ENCODE measurements at regions not wholly inside any gene's neighbourhood (a gene's known extent, or its start where the extent isn't known, plus 50 kb on each side); places are given as distances from the start of the nearest gene placed in this dataset.

DNA sequence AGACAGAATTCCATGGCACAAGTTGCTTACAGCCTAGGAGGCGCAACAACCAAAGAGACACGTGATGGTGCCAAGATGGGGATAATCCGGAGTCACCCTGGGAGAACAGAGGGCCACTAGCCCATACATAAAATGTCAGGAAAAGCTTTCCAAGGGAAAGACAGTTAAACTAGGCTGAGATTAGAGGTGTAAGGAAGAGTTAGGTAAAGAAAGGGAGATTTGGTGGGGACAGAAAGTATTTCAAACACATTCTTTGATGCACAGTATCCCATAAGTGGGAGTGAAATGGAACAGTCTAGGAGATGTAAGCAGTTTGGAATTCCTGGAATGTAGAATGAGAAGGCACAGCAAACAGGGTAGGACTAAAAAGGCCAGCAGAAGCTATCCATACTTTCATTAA is 860.9 kb upstream of the LCORL start:
- no peaks in the 10 kb centered on the region for H3K9me3 ChIP-seq (ENCODE audit: insufficient read depth, low read depth, low read length)
- no peaks in the 10 kb centered on the region for H3K27me3 ChIP-seq (ENCODE audit: insufficient read depth, low read length, poor library complexity, severe bottlenecking)
- H3K4me3 ChIP-seq (ENCODE audit: low read length, poor library complexity, severe bottlenecking) = no peak overlapping the region
- H3K79me2 ChIP-seq (ENCODE audit: insufficient read depth, low read length) = no peaks in the 10 kb centered on the region
- no peaks in the 10 kb centered on the region for H3K9me2 ChIP-seq (replicated peaks; ENCODE audit: low read depth, low read length)
- H3K36me3 ChIP-seq (ENCODE audit: insufficient read depth, low read length) = no peaks in the 10 kb centered on the region
- no peaks in the 10 kb centered on the region for H4K20me1 ChIP-seq (ENCODE audit: insufficient read depth, low read length, poor library complexity, severe bottlenecking)
- TF ChIP-seq, protein P1, sequence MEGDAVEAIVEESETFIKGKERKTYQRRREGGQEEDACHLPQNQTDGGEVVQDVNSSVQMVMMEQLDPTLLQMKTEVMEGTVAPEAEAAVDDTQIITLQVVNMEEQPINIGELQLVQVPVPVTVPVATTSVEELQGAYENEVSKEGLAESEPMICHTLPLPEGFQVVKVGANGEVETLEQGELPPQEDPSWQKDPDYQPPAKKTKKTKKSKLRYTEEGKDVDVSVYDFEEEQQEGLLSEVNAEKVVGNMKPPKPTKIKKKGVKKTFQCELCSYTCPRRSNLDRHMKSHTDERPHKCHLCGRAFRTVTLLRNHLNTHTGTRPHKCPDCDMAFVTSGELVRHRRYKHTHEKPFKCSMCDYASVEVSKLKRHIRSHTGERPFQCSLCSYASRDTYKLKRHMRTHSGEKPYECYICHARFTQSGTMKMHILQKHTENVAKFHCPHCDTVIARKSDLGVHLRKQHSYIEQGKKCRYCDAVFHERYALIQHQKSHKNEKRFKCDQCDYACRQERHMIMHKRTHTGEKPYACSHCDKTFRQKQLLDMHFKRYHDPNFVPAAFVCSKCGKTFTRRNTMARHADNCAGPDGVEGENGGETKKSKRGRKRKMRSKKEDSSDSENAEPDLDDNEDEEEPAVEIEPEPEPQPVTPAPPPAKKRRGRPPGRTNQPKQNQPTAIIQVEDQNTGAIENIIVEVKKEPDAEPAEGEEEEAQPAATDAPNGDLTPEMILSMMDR (conservative IDR thresholded peaks at IDR 0.05; ENCODE audit: low read length) = no peak
- TF ChIP-seq EZH2phosphoT487 (IDR thresholded peaks at IDR 0.05; ENCODE audit: borderline replicate concordance) = no peak
- no peaks in the 10 kb centered on the region for H3K4me1 ChIP-seq (ENCODE audit: insufficient read depth, low read length, poor library complexity, severe bottlenecking)
- no peaks in the 10 kb centered on the region for H3F3A ChIP-seq (ENCODE audit: low read depth)
- H3K9ac ChIP-seq (ENCODE audit: low read depth, low read length, poor library complexity, severe bottlenecking) = no peak overlapping the region
- H2AFZ ChIP-seq (ENCODE audit: low read length) = no peak overlapping the region
- no peak overlapping the region for H3K4me2 ChIP-seq (ENCODE audit: low read depth, low read length, poor library complexity, severe bottlenecking)

DNA sequence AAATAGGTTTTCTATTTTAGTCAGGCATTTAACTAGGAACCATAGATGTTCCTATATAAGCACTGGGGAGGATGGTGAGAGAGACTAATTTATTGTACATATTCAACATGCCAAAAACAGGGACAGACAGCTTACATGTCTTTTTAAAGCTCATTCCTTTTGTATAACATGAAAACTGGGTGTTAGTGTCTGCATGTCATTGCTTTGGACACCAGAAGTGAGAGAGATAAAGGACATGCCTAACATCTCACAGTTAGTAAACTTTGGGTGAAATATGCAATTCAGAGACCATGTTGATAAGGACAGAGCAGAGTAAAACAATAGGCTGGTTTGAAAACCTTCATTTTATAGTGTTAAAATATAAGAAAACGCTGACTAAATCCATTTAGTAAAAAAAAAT is 860.0 kb upstream of the LCORL start:
- no peak overlapping the region for H3K9ac ChIP-seq (ENCODE audit: low read depth, low read length, poor library complexity, severe bottlenecking)
- TF ChIP-seq EZH2phosphoT487 (IDR thresholded peaks at IDR 0.05; ENCODE audit: borderline replicate concordance) = no peak
- TF ChIP-seq, protein P1 (conservative IDR thresholded peaks at IDR 0.05; ENCODE audit: low read length) = no peak
- H3K4me3 ChIP-seq (ENCODE audit: low read length, poor library complexity, severe bottlenecking) = no peak overlapping the region
- no peaks in the 10 kb centered on the region for H3K36me3 ChIP-seq (ENCODE audit: insufficient read depth, low read length)
- H3K4me1 ChIP-seq (ENCODE audit: insufficient read depth, low read length, poor library complexity, severe bottlenecking) = no peaks in the 10 kb centered on the region
- no peak overlapping the region for H3K4me2 ChIP-seq (ENCODE audit: low read depth, low read length, poor library complexity, severe bottlenecking)
- no peaks in the 10 kb centered on the region for H3K79me2 ChIP-seq (ENCODE audit: insufficient read depth, low read length)
- H3K27me3 ChIP-seq (ENCODE audit: insufficient read depth, low read length, poor library complexity, severe bottlenecking) = no peaks in the 10 kb centered on the region
- H3K9me3 ChIP-seq (ENCODE audit: insufficient read depth, low read depth, low read length) = no peaks in the 10 kb centered on the region; the same call in 1 of the 2 replicates
- H3F3A ChIP-seq (ENCODE audit: low read depth) = no peaks in the 10 kb centered on the region
- H3K9me2 ChIP-seq (replicated peaks; ENCODE audit: low read depth, low read length) = no peaks in the 10 kb centered on the region
- H4K20me1 ChIP-seq (ENCODE audit: insufficient read depth, low read length, poor library complexity, severe bottlenecking) = no peaks in the 10 kb centered on the region
- H2AFZ ChIP-seq (ENCODE audit: low read length) = no peak overlapping the region

DNA sequence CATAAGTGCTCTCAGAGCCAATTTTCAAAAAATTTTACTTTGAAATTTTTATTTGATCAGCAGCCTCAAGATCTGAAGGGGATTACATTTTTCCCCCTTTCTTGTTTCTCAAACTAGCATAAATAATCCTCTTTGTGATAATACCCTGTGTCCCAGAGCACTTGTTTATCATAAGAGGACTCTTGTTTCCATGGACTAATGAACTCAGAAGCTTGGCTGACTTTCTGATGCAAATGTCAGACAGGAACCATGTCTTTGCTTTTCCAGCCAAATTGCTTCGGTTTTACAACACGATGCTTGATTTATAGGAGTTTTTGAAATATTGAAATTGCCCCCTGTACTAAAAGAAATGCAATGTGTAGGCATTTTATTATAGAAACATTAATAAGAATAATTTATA is 859.3 kb upstream of the LCORL start:
- no peaks in the 10 kb centered on the region; the same call in 1 of the 2 replicates for H3K9me3 ChIP-seq (ENCODE audit: insufficient read depth, low read depth, low read length)
- H3K27me3 ChIP-seq (ENCODE audit: insufficient read depth, low read length, poor library complexity, severe bottlenecking) = no peaks in the 10 kb centered on the region
- no peaks in the 10 kb centered on the region for H4K20me1 ChIP-seq (ENCODE audit: insufficient read depth, low read length, poor library complexity, severe bottlenecking)
- no peak for TF ChIP-seq EZH2phosphoT487 (IDR thresholded peaks at IDR 0.05; ENCODE audit: borderline replicate concordance)
- TF ChIP-seq, protein P1 (conservative IDR thresholded peaks at IDR 0.05; ENCODE audit: low read length) = no peak
- no peak overlapping the region for H3K9ac ChIP-seq (ENCODE audit: low read depth, low read length, poor library complexity, severe bottlenecking)
- no peak overlapping the region for H2AFZ ChIP-seq (ENCODE audit: low read length)
- no peaks in the 10 kb centered on the region for H3K4me1 ChIP-seq (ENCODE audit: insufficient read depth, low read length, poor library complexity, severe bottlenecking)
- no peak overlapping the region for H3K4me3 ChIP-seq (ENCODE audit: low read length, poor library complexity, severe bottlenecking)
- no peak overlapping the region for H3K4me2 ChIP-seq (ENCODE audit: low read depth, low read length, poor library complexity, severe bottlenecking)
- H3K9me2 ChIP-seq (replicated peaks; ENCODE audit: low read depth, low read length) = no peaks in the 10 kb centered on the region
- H3K79me2 ChIP-seq (ENCODE audit: insufficient read depth, low read length) = no peaks in the 10 kb centered on the region
- no peaks in the 10 kb centered on the region for H3F3A ChIP-seq (ENCODE audit: low read depth)
- no peaks in the 10 kb centered on the region for H3K36me3 ChIP-seq (ENCODE audit: insufficient read depth, low read length)

Measured in Loucy (cell line).